Erythroblast (primary cell): ENCODE measurements at regions not wholly inside any gene's neighbourhood (a gene's known extent, or its start where the extent isn't known, plus 50 kb on each side); places are given as distances from the start of the nearest gene placed in this dataset.

Experiments used
- GATA1 ChIP-seq: IDR thresholded peaks from 2 replicates; pipeline ENCODE4 v1.6.1; 2011; ENCODE audit warnings: low read depth, mild to moderate bottlenecking, control low read depth, low read length, moderate library complexity
- POLR2A ChIP-seq: IDR thresholded peaks from 2 replicates; pipeline ENCODE4 v1.6.1; 2011; ENCODE audit warnings: mild to moderate bottlenecking, low read length

DNA sequence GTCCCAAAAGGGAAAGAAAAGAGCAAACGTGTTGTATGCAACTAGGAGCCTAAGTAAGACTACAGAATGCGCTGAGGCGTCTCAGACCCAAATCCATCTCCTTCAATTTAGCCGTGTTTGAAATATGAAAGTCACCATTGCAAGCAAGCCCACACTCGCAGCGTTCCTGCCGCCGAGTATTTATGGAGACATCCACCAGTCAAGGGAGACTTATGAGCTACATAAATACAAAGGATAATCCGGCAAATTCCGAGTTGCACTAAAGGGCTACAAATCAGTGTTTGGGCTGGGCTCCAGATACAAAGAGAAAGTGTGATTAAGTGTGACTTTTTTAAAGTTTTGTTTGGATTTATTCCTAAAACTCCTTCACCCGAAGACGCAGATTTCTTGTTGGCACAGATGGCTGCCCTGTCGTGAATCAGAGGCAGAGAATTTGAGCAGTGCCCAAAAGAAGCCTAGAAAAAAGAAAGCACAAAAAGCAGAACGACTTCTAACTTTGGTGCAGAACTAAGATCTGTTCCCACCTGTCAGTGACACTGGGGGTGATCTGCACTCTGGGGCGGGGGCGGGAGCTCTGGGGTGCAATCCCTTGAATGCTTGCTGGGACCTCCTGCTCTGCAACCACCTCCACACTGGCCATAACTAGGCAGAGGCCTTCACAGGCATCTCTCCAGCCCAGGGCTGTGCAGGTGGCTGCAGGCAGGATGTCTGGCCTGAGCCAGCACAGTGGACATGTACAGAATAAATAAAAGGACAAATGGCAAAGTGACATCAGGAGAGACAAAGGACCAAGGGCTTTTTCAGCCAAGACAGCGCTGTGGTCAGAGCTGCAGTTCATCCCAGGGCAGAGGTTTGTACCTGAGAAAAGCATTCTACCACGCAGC lies 489.7 kb downstream of the NPHP4 start:
- TF ChIP-seq POLR2A: no peak
- TF ChIP-seq GATA1: no peak
